ENCODE measurements at regions not wholly inside any gene's neighbourhood (a gene's known extent, or its start where the extent isn't known, plus 50 kb on each side); places are given as distances from the start of the nearest gene placed in this dataset.

- no peak overlapping the region for H3K9ac ChIP-seq (ENCODE audit: low read length)
- H3K79me2 ChIP-seq (ENCODE audit: insufficient read depth, low read length) = no peaks in the 10 kb centered on the region
- no peaks in the 10 kb centered on the region for H3K27me3 ChIP-seq (ENCODE audit: low read length)
- H3K4me2 ChIP-seq (ENCODE audit: low read depth, low read length, poor library complexity, severe bottlenecking) = no peak overlapping the region
- H3K9me3 ChIP-seq (ENCODE audit: insufficient read depth, low read length) = no peaks in the 10 kb centered on the region
- TF ChIP-seq CTCF (IDR thresholded peaks at IDR 0.05; ENCODE audit: insufficient read depth, low read length, poor library complexity, severe bottlenecking) (no peak), EZH2phosphoT487 (conservative IDR thresholded peaks at IDR 0.05; ENCODE audit: low read length) (no peak)
- H3K27ac ChIP-seq (ENCODE audit: low read depth, low read length) = no peak overlapping the region
- no peaks in the 10 kb centered on the region for H3K36me3 ChIP-seq (ENCODE audit: low read length)
- no peaks in the 10 kb centered on the region for H3F3A ChIP-seq (ENCODE audit: insufficient read depth)
- no peaks in the 10 kb centered on the region for H4K20me1 ChIP-seq (ENCODE audit: low read depth, low read length)
- H3K4me3 ChIP-seq (ENCODE audit: insufficient read depth, low read length, poor library complexity, severe bottlenecking) = no peak overlapping the region
- H3K9me2 ChIP-seq (replicated peaks; ENCODE audit: insufficient read depth, low read length) = no peaks in the 10 kb centered on the region
- no peak overlapping the region for H2AFZ ChIP-seq (ENCODE audit: low read depth, low read length, severe bottlenecking)
Measured at GRCh38 chr13:74202129-74202813, 68.1 kb upstream of the KLF12 start.

- Histone ChIP-seq H3K4me2 (ENCODE audit: low read depth, low read length, poor library complexity, severe bottlenecking) (no peak overlapping the region), H3K36me3 (ENCODE audit: low read length) (no peaks in the 10 kb centered on the region), H3K9me2 (replicated peaks; ENCODE audit: insufficient read depth, low read length) (no peaks in the 10 kb centered on the region), H3K27me3 (ENCODE audit: low read length) (no peaks in the 10 kb centered on the region), H4K20me1 (ENCODE audit: low read depth, low read length) (no peaks in the 10 kb centered on the region), H3K79me2 (ENCODE audit: insufficient read depth, low read length) (no peaks in the 10 kb centered on the region), H3K4me3 (ENCODE audit: insufficient read depth, low read length, poor library complexity, severe bottlenecking) (no peak overlapping the region), H2AFZ (ENCODE audit: low read depth, low read length, severe bottlenecking) (no peak overlapping the region), H3F3A (ENCODE audit: insufficient read depth) (no peaks in the 10 kb centered on the region), H3K27ac (ENCODE audit: low read depth, low read length) (no peak overlapping the region), H3K9me3 (ENCODE audit: insufficient read depth, low read length) (no peaks in the 10 kb centered on the region), H3K9ac (ENCODE audit: low read length) (no peak overlapping the region)
- no peak for TF ChIP-seq EZH2phosphoT487 (conservative IDR thresholded peaks at IDR 0.05; ENCODE audit: low read length)
Measured at GRCh38 chr13:74201530-74201929, 67.3 kb upstream of the KLF12 start.

- Histone ChIP-seq H2AFZ (ENCODE audit: low read depth, low read length, severe bottlenecking) (no peak overlapping the region), H3K27me3 (ENCODE audit: low read length) (no peaks in the 10 kb centered on the region)
- TF ChIP-seq EZH2phosphoT487 (conservative IDR thresholded peaks at IDR 0.05; ENCODE audit: low read length) (no peak), CTCF (IDR thresholded peaks at IDR 0.05; ENCODE audit: insufficient read depth, low read length, poor library complexity, severe bottlenecking) (no peak)
Measured at GRCh38 chr13:74200081-74200480, 65.9 kb upstream of the KLF12 start.

GRCh38 chr13:74197677-74198429 lies 63.6 kb upstream of the KLF12 start:
- H3K9ac ChIP-seq (ENCODE audit: low read length) = no peak overlapping the region
- H3K36me3 ChIP-seq (ENCODE audit: low read length) = no peaks in the 10 kb centered on the region
- H3K79me2 ChIP-seq (ENCODE audit: insufficient read depth, low read length) = no peaks in the 10 kb centered on the region
- H4K20me1 ChIP-seq (ENCODE audit: low read depth, low read length) = no peaks in the 10 kb centered on the region
- H3K27ac ChIP-seq (ENCODE audit: low read depth, low read length) = no peak overlapping the region
- H3K9me3 ChIP-seq (ENCODE audit: insufficient read depth, low read length) = no peaks in the 10 kb centered on the region
- no peaks in the 10 kb centered on the region for H3K9me2 ChIP-seq (replicated peaks; ENCODE audit: insufficient read depth, low read length)
- no peak for TF ChIP-seq EZH2phosphoT487 (conservative IDR thresholded peaks at IDR 0.05; ENCODE audit: low read length)
- TF ChIP-seq CTCF (IDR thresholded peaks at IDR 0.05; ENCODE audit: insufficient read depth, low read length, poor library complexity, severe bottlenecking) = no peak
- H3K27me3 ChIP-seq (ENCODE audit: low read length) = no peaks in the 10 kb centered on the region
- H3K4me2 ChIP-seq (ENCODE audit: low read depth, low read length, poor library complexity, severe bottlenecking) = no peak overlapping the region
- no peak overlapping the region for H2AFZ ChIP-seq (ENCODE audit: low read depth, low read length, severe bottlenecking)
- no peaks in the 10 kb centered on the region for H3F3A ChIP-seq (ENCODE audit: insufficient read depth)
- H3K4me3 ChIP-seq (ENCODE audit: insufficient read depth, low read length, poor library complexity, severe bottlenecking) = no peak overlapping the region

More at GRCh38 chr13:74200081-74200480, 65.9 kb upstream of the KLF12 start:
- H4K20me1 ChIP-seq (ENCODE audit: low read depth, low read length) = no peaks in the 10 kb centered on the region
- H3F3A ChIP-seq (ENCODE audit: insufficient read depth) = no peaks in the 10 kb centered on the region
- H3K9me3 ChIP-seq (ENCODE audit: insufficient read depth, low read length) = no peaks in the 10 kb centered on the region
- no peaks in the 10 kb centered on the region for H3K79me2 ChIP-seq (ENCODE audit: insufficient read depth, low read length)
- no peak overlapping the region for H3K9ac ChIP-seq (ENCODE audit: low read length)
- H3K9me2 ChIP-seq (replicated peaks; ENCODE audit: insufficient read depth, low read length) = no peaks in the 10 kb centered on the region
- no peak overlapping the region for H3K4me3 ChIP-seq (ENCODE audit: insufficient read depth, low read length, poor library complexity, severe bottlenecking)
- H3K36me3 ChIP-seq (ENCODE audit: low read length) = no peaks in the 10 kb centered on the region
- no peak overlapping the region for H3K4me2 ChIP-seq (ENCODE audit: low read depth, low read length, poor library complexity, severe bottlenecking)
- H3K27ac ChIP-seq (ENCODE audit: low read depth, low read length) = no peak overlapping the region

Data from SU-DHL-6 (cell line).